Medulla oblongata (tissue), 1 donor: ENCODE measurements at regions not wholly inside any gene's neighbourhood (a gene's known extent, or its start where the extent isn't known, plus 50 kb on each side); places are given as distances from the start of the nearest gene placed in this dataset.

Source experiments
- DNase-seq: peaks from one replicate; pipeline ENCODE4 v3.0.0-alpha.2; 2015; ENCODE audit errors: extremely low spot score

DNA sequence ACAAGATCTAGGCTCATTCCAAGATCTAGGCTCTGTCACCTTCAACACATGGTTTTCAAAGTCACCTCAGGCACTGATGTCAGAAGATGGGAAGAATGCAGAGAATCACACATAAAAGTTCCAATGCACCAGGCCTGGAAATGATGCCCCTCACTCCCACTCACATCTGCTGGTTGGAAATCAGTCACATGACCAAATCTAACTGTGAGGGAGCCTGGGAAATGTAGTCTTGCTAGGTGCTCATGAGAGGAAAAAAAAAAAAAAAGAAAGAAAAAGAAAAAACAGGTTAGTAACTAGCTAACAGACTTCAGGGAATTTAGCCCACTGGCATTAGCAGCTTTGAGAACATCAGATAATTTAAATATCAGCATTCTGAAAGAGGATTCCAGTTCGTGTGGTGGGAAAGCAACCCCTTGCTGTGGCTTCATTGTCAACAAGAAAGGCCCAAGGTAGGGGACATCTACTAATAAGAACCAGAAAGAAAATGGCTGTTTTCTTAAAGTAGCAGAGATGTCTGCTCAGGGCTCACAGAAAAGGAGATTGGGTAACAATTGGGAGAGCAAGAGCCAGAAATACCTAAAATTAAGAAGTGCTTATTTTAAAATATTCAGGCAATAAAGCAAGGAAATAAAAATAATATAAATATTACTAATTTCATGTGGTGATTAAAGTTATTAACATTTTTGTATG, 614.3 kb downstream of the ACTL7B start:
- no peak for DNase-seq

GRCh38 chr9:108239696-108240321, 616.0 kb downstream of the ACTL7B start:
- DNase-seq, result no peak

GRCh38 chr9:108235609-108236008, 620.2 kb downstream of the ACTL7B start:
- DNase-seq, result no peak

- DNase-seq, result no peak
Measured at GRCh38 chr9:108234811-108235210, 621.0 kb downstream of the ACTL7B start.

GRCh38 chr9:108225149-108225800, 630.5 kb downstream of the ACTL7B start:
- no peak for DNase-seq

- DNase-seq, result no peak
Measured at GRCh38 chr9:108224716-108225115, 631.1 kb downstream of the ACTL7B start.

DNA sequence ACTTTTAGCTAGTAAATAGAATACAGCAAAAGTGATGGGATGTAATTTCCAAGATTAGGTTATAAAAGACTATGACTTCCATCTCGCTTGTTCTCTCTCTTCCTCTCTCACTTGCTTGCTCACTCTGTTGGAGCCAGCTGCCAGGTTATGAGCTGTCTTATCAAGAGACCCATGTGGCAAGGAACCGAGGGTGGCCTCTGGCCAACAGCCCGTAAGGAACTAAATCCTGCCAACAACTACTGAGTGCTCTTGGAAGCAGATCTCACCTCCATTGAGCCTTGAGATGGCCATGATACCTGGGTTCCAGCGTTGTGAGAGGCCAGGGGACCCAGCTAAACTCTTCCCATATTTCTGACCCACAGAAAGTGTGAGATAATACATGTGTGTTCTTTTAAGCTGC, 636.1 kb downstream of the ACTL7B start:
- no peak for DNase-seq

DNA sequence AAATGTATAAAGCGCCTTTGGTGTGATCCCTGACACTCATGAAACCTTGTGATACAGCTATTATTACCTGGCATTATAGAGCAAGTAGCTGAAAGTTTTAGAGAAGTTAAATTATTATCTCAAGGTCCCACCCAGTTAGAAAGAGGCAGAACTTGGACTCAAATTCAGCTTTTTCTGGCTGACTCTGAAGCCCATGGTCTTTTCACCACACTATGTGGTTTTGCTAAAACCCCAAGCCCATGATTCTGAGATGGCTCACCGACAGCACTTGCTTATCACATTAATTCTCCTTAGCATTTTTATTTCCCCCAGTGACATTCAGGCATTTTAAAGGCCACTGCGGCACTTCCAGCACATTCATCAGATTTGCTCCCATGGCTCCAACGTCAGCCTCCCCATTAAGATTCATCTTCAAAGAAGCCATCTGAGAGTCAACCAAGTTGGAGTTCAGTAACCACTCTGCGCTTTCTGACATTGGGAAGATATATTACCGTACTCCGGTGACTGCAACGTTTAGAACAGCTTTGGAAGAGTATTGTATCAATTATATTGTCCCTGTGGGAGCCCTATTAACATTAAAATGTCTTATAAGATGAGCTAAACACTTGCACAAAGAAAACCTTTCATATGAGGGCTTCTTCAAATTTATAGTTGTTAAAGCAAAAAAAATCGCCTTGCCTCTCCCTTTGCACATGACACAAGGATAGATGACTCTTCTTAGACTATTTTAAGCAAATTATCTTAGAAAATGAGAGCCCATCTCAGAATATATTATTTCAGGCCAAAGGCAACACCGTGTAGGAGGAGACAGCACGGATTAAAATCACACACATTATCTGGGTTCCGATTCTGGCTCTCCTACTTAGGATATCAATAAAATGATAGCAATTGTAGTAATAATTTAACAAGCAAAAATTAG, 638.1 kb downstream of the ACTL7B start:
- no peak for DNase-seq

GRCh38 chr9:108213511-108213910, 642.3 kb downstream of the ACTL7B start:
- DNase-seq, result no peak

DNA sequence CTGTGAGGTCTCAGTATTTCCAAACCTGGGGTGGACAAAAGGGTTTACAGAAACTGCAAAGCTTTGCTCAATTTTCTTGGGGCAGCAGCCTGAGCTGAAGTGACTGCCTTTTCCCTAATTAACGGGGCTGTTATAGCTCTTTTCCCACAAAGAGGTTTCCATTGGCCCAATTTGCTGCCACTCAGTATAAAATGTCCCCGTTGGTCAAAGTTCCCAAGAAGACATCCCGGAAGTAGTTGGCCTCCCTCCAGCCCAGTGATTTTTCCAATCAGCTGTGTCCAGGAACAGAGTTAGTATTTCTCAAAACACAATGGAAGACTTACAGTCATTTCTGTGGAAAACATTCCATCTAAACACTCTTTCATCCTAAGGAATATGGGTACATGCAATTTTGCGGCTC, 643.6 kb downstream of the ACTL7B start:
- DNase-seq, result no peak

DNA sequence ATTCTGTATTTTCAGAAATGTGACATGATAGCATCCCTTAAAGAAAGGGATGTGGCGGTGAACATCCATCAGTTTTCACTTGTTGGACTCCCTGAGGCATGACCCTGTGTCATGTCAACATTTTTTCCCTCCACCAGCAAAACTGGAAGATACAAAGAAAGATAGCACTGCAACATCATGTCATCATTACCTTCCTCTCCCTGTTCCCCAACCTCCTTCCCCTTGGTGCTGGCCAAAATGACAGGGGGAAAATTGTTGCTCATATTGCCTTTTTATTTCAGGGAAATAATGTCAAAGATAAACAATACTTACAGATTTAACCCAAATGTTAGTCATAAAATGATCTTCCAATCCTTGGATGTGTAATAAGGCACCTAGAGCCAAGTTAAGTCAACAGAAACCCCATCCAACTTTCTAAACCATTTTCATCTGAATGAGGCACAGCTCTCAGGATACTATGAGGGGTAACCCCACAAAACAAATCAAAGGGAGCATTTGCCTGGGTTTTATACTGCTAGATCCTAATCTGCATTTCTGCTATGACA, 644.3 kb downstream of the ACTL7B start:
- no peak for DNase-seq

- DNase-seq, result no peak
Measured at GRCh38 chr9:108209132-108209685, 646.6 kb downstream of the ACTL7B start.

DNA sequence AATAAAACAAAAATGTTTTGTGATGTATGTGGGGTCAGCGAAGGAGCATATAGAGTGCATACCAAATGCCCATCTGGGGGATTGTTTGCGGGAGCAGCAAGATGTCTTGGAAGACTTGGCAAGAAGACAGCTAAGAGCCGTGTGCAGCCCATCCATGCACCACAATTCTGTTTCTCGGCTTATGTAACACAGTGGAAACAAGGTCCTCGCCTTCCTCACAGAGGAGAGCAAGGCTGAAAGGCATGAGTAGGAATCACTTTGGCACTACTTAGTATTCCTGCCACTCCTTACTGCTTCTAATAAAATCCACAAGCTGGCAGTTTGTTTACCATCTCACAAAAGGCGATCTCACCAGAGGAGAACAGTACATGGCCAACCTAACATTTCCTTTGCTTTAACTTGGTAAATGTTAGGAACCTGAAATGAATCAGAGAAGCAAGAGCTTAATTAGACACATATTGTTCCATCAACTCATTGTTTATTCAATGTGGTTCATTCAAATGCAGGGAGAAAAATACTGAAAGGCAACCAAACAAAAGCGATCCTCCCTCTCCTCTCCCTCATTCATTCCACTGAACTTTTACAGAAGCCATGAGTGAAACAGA, 648.1 kb downstream of the ACTL7B start:
- DNase-seq, result peak; percentile 60

DNA sequence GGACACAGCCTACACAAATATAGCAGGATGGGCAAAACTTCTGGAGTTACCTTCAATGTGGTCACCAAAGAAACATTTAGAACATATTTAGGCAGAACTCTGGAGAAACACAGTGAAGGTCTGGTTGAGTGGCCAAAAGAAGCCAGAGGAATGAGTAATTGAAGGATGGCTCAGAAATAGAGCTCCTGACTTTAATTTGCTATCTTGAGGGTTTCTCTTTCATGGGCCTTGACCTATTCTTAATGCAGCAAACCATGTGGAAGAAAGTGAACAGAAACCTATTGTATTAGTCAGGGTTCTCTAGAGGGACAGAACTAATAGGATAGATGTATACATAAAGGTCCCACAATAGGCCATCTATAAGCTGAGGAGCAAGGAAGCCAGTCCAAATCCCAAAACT, 650.5 kb downstream of the ACTL7B start:
- DNase-seq, result no peak

- DNase-seq, result no peak
Measured at GRCh38 chr9:108197899-108198298, 657.9 kb downstream of the ACTL7B start.

GRCh38 chr9:108197008-108197365, 658.8 kb downstream of the ACTL7B start:
- no peak for DNase-seq

DNA sequence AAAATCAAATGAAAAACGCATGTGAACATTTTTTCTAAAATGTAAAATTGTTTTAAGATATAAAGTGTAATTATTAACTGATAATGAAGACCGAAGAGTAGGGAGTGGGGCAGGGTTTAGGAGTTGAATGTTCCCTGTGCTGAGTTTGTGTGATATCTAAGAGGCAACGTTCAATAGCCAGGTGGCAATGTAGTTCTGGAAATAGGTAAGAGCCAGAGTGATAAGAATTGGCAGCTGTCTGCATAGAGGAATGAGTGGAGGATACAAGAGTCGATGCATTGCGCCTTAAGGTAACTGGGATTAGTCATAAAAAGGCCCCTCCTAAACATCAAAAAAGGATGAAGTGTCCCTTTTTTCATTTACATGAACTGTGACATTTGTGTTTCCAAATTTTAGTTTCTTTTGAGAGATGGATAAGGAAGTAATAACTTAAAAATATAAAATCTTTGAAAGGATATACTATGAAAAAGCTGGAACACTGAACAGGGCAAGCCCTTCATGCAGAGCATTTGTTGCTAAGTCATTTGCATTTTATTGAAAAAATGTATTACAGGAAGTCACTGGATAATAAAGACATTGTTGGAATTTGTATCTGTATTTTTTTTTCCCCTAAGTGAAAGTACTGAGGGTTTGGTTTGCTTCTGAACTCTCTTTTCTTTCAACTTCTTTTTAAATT, 659.3 kb downstream of the ACTL7B start:
- no peak for DNase-seq

DNA sequence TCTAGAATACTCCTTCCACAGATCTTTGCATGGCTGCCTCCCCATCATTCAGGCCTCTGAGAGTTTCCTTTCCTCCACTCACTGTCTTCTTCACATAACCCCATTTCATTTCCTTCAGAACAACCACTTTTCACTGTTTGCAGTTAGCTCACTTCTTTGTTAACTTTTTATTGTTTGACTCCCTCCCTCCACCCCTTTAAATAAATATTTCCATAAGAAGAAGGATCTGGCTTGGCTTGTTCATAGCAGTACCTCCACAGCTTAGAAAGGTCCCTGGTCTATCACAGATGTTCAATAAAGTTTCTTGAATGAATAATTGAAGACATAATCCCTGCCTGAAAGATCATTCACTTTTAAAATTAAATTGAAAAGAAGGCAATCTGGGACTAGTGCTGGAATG, 661.6 kb downstream of the ACTL7B start:
- DNase-seq, result no peak

GRCh38 chr9:108193026-108193710, 662.6 kb downstream of the ACTL7B start:
- no peak for DNase-seq

- no peak for DNase-seq
Measured at GRCh38 chr9:108191065-108191464, 664.7 kb downstream of the ACTL7B start.
